CD4-positive, alpha-beta T cell treated with Interferon gamma for 1 hour (primary cell): ENCODE measurements at regions not wholly inside any gene's neighbourhood (a gene's known extent, or its start where the extent isn't known, plus 50 kb on each side); places are given as distances from the start of the nearest gene placed in this dataset.

Experiments used
- DNase-seq: peaks from one replicate; pipeline ENCODE4 v3.0.0-alpha.2; 2020

GRCh38 chr17:73820686-73821448 lies 176.6 kb upstream of the SDK2 start:
- DNase-seq = no peak

GRCh38 chr17:73821665-73822064 lies 177.4 kb upstream of the SDK2 start:
- DNase-seq = no peak

- no peak for DNase-seq
These were observed 178.1 kb upstream of the SDK2 start for GRCh38 chr17:73822371-73822770.

- DNase-seq = no peak
These were observed 179.4 kb upstream of the SDK2 start for GRCh38 chr17:73823684-73824083.

- no peak for DNase-seq
These were observed 180.1 kb upstream of the SDK2 start for GRCh38 chr17:73824321-73824720.

GRCh38 chr17:73826181-73826871 lies 182.1 kb upstream of the SDK2 start:
- no peak for DNase-seq

GRCh38 chr17:73826872-73827228 lies 182.6 kb upstream of the SDK2 start:
- no peak for DNase-seq

- DNase-seq = no peak
These were observed 183.5 kb upstream of the SDK2 start for GRCh38 chr17:73827627-73828291.

- DNase-seq = no peak
These were observed 185.5 kb upstream of the SDK2 start for GRCh38 chr17:73829676-73830280.

- DNase-seq = no peak
These were observed 187.5 kb upstream of the SDK2 start for GRCh38 chr17:73831699-73832098.

- no peak for DNase-seq
These were observed 189.7 kb upstream of the SDK2 start for GRCh38 chr17:73833775-73834488.

- no peak for DNase-seq
These were observed 190.6 kb upstream of the SDK2 start for GRCh38 chr17:73834684-73835343.

- no peak for DNase-seq
These were observed 191.4 kb upstream of the SDK2 start for GRCh38 chr17:73835605-73836004.

- DNase-seq = no peak
These were observed 194.6 kb upstream of the SDK2 start for GRCh38 chr17:73838815-73839214.

GRCh38 chr17:73840829-73841228 lies 196.6 kb upstream of the SDK2 start:
- no peak for DNase-seq

- no peak for DNase-seq
These were observed 197.3 kb upstream of the SDK2 start for GRCh38 chr17:73841431-73842060.

- DNase-seq = no peak
These were observed 203.7 kb upstream of the SDK2 start for GRCh38 chr17:73847952-73848351.

- no peak for DNase-seq
These were observed 206.2 kb upstream of the SDK2 start for GRCh38 chr17:73850426-73850825.

- DNase-seq = no peak
These were observed 206.8 kb upstream of the SDK2 start for GRCh38 chr17:73851091-73851490.

- DNase-seq = no peak
These were observed 207.7 kb upstream of the SDK2 start for GRCh38 chr17:73851921-73852320.

- no peak for DNase-seq
These were observed 211.6 kb upstream of the SDK2 start for GRCh38 chr17:73855720-73856333.
